ENCODE measurements at regions not wholly inside any gene's neighbourhood (a gene's known extent, or its start where the extent isn't known, plus 50 kb on each side); places are given as distances from the start of the nearest gene placed in this dataset.

DNA sequence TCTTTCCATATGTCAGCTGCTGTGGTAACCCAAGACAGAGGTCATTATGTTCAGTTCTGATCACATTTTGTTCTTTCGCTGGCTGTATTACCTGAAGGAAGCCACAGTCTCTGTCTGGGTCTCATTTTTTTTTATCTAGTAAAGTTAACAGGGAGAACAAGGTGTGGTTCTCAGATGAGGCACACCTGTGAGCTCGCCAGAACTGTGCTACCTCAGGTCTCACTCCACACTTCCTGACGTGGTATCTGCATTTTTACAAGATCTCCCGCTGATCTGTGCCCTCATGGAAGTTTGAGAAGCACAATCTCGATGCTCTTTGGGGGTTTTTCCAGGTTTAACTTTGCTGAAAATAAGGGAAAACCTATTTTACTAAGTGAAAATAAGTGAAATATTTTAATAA lies 169.5 kb upstream of the CENPW start:
- intact Hi-C loops (cut with micrococcal nuclease) = no loop called here
- Mint-ChIP-seq H3K27ac (ENCODE audit: low read depth, unreplicated experiment) (no peak overlapping the region), H3K4me3 (ENCODE audit: unreplicated experiment) (no peak overlapping the region), H3K36me3 (ENCODE audit: insufficient read depth, unreplicated experiment) (no peaks in the 10 kb centered on the region), H3K4me1 (ENCODE audit: insufficient read depth, unreplicated experiment) (no peaks in the 10 kb centered on the region), H3K9me3 (ENCODE audit: unreplicated experiment) (no peaks in the 10 kb centered on the region), H3K27me3 (ENCODE audit: insufficient read depth, unreplicated experiment) (no peaks in the 10 kb centered on the region)
- DNase-seq (ENCODE audit: unreplicated experiment) = no peak
- ChIA-PET CTCF (interaction anchor here (0.7 to 1.5 kb wide), 5 partner anchors 13 to 153 kb away, joined by 3 to 4 read pairs (median 3); no protein-coding TSS in a partner anchor), POLR2A (no interaction called here)
- TF ChIP-seq, protein P1, sequence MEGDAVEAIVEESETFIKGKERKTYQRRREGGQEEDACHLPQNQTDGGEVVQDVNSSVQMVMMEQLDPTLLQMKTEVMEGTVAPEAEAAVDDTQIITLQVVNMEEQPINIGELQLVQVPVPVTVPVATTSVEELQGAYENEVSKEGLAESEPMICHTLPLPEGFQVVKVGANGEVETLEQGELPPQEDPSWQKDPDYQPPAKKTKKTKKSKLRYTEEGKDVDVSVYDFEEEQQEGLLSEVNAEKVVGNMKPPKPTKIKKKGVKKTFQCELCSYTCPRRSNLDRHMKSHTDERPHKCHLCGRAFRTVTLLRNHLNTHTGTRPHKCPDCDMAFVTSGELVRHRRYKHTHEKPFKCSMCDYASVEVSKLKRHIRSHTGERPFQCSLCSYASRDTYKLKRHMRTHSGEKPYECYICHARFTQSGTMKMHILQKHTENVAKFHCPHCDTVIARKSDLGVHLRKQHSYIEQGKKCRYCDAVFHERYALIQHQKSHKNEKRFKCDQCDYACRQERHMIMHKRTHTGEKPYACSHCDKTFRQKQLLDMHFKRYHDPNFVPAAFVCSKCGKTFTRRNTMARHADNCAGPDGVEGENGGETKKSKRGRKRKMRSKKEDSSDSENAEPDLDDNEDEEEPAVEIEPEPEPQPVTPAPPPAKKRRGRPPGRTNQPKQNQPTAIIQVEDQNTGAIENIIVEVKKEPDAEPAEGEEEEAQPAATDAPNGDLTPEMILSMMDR (IDR thresholded peaks at IDR 0.05; ENCODE audit: unreplicated experiment) = no peak
- no TSS peak for BruUV-seq (replicated peaks)

DNA sequence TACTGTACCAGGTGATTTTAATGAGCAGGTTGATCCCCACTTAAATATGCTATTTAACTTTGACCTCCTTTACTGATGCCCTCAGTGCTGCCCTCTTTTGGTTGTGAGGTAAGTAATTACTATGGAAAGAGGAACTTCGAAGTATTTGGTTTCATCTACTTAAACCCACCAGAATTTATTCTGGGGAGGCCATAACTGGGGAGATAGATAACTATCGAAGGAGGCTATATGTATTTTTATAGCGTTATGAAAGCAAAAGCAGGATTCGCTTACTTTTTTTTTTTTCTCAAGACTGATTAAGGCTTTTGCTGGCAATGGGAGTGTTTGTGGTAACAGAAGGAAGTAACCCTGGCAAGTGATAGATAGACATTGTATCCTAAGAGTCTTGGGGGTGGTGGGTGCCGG lies 168.9 kb upstream of the CENPW start:
- Mint-ChIP-seq H3K27ac (ENCODE audit: low read depth, unreplicated experiment) (no peak overlapping the region), H3K36me3 (ENCODE audit: insufficient read depth, unreplicated experiment) (no peaks in the 10 kb centered on the region), H3K4me1 (ENCODE audit: insufficient read depth, unreplicated experiment) (no peaks in the 10 kb centered on the region), H3K27me3 (ENCODE audit: insufficient read depth, unreplicated experiment) (no peaks in the 10 kb centered on the region), H3K4me3 (ENCODE audit: unreplicated experiment) (no peak overlapping the region), H3K9me3 (ENCODE audit: unreplicated experiment) (no peaks in the 10 kb centered on the region)
- TF ChIP-seq, protein P1 (IDR thresholded peaks at IDR 0.05; ENCODE audit: unreplicated experiment) = peak; percentile 53
- intact Hi-C loops (cut with micrococcal nuclease) = loop anchor here (1.0 kb wide), 2 partner anchors 138 to 175 kb away; no protein-coding TSS in a partner anchor
- no TSS peak for BruUV-seq (replicated peaks)
- DNase-seq (ENCODE audit: unreplicated experiment) = peak; percentile 60
- POLR2A ChIA-PET = no interaction called here
- CTCF ChIA-PET = interaction anchor here (0.5 to 0.7 kb wide), 3 partner anchors 13 to 305 kb away, joined by 3 to 4 read pairs (median 4); no protein-coding TSS in a partner anchor

DNA sequence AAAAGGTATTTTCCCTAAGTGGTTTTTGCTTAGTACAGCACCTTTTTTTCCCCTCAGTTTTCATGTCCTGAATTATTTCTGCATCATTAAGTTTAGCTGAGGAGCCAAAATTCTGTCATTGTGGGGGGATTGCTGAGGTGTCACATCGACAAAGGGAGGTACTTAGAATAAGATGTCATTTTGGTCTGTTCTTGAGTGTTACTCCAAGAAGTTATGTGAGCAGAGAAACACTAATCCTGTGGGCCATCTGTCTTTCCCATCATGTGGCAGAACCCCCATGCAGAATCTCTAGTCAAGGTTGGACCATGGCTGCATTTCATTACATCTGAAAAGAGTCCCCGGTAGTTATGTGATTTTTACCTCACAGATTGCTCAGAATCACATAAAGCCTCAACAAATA lies 167.8 kb upstream of the CENPW start:
- H3K27ac Mint-ChIP-seq (ENCODE audit: low read depth, unreplicated experiment) = no peak overlapping the region
- no peaks in the 10 kb centered on the region for H3K27me3 Mint-ChIP-seq (ENCODE audit: insufficient read depth, unreplicated experiment)
- no peaks in the 10 kb centered on the region for H3K9me3 Mint-ChIP-seq (ENCODE audit: unreplicated experiment)
- TF ChIP-seq, protein P1 (IDR thresholded peaks at IDR 0.05; ENCODE audit: unreplicated experiment) = no peak
- no TSS peak for BruUV-seq (replicated peaks)
- ChIA-PET POLR2A (no interaction called here), CTCF (interaction anchor here (0.7 kb wide), 2 partner anchors 132 to 231 kb away, joined by 3 to 5 read pairs; no protein-coding TSS in a partner anchor)
- no peak overlapping the region for H3K4me3 Mint-ChIP-seq (ENCODE audit: unreplicated experiment)
- intact Hi-C loops (cut with micrococcal nuclease) = no loop called here
- H3K36me3 Mint-ChIP-seq (ENCODE audit: insufficient read depth, unreplicated experiment) = no peaks in the 10 kb centered on the region
- no peak for DNase-seq (ENCODE audit: unreplicated experiment)
- no peaks in the 10 kb centered on the region for H3K4me1 Mint-ChIP-seq (ENCODE audit: insufficient read depth, unreplicated experiment)

DNA sequence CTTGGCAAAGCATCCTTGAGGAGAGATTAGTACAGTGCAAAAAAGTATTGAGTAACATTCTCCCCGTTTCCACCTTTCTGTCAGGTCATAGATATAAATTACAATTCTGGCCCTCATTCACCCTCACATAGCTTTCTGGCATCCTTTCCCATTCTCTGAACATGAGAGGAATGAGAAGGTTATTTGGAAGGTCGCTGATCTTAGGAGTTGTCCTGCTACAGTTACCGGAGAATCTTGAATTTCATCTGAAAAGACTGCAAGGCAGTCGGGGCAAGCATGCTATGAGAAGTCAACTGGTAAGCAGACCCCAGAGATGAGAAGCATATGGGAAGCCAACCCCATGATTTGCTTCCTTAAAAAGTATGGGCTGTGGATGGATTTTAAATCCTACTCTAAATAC lies 166.7 kb upstream of the CENPW start:
- Mint-ChIP-seq H3K27ac (ENCODE audit: low read depth, unreplicated experiment) (no peak overlapping the region), H3K9me3 (ENCODE audit: unreplicated experiment) (no peaks in the 10 kb centered on the region), H3K36me3 (ENCODE audit: insufficient read depth, unreplicated experiment) (no peaks in the 10 kb centered on the region), H3K4me1 (ENCODE audit: insufficient read depth, unreplicated experiment) (no peaks in the 10 kb centered on the region), H3K4me3 (ENCODE audit: unreplicated experiment) (no peak overlapping the region), H3K27me3 (ENCODE audit: insufficient read depth, unreplicated experiment) (no peaks in the 10 kb centered on the region)
- TF ChIP-seq, protein P1 (IDR thresholded peaks at IDR 0.05; ENCODE audit: unreplicated experiment) = no peak
- no peak for DNase-seq (ENCODE audit: unreplicated experiment)
- intact Hi-C loops (cut with micrococcal nuclease) = no loop called here
- POLR2A ChIA-PET = no interaction called here
- no TSS peak for BruUV-seq (replicated peaks)
- CTCF ChIA-PET = interaction anchor here (0.5 kb wide), 1 partner anchor 9 kb away, joined by 4 read pairs; no protein-coding TSS in a partner anchor
